PFSK-1 (cell line): ENCODE measurements at regions not wholly inside any gene's neighbourhood (a gene's known extent, or its start where the extent isn't known, plus 50 kb on each side); places are given as distances from the start of the nearest gene placed in this dataset.

Experiments
- POLR2AphosphoS5 ChIP-seq: IDR thresholded peaks from 2 replicates; pipeline ENCODE4 v1.6.1; 2012; ENCODE audit warnings: low read depth, mild to moderate bottlenecking, control low read depth, low read length, moderate library complexity
- TAF1 ChIP-seq: IDR thresholded peaks from 2 replicates; pipeline ENCODE4 v1.6.1; 2012; ENCODE audit warnings: low read length, control low read depth, borderline replicate concordance; ENCODE audit not compliant: insufficient read depth
- TF ChIP-seq, protein P1 (sequence below), 2 experiments: IDR thresholded peaks; 2 replicates each; pipeline versions ENCODE4 v1.6.1 to v1.8.0; 2011 to 2012; ENCODE audit warnings: low read depth in 2 of 2, low read length in 2 of 2, control low read depth in 1 of 2, inconsistent platforms in 1 of 2, mild to moderate bottlenecking in 1 of 2, moderate library complexity in 1 of 2; ENCODE audit not compliant: insufficient read depth in 1 of 2

DNA sequence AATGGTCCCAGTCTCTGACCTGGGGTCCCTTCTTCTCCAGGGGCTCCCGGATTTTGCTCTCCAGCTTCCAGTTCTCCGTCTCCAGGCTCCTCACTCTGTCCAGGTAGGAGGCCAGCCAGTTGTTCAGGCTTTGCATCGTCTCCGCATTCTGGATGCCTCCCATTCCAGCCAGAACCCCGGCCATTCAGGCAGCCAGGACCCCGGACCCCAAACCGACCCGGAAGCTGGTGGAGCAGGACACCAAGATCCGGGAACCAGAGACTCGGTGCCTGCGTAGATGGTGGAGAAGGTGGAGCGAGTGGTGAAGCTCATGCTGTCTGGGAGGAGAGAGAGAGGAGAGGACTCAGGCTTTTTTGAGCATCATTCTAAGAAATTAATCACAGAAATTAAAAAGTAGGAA is 572.4 kb upstream of the NCAM2 start:
- TF ChIP-seq POLR2AphosphoS5 (no peak), TAF1 (no peak)
- TF ChIP-seq, protein P1, sequence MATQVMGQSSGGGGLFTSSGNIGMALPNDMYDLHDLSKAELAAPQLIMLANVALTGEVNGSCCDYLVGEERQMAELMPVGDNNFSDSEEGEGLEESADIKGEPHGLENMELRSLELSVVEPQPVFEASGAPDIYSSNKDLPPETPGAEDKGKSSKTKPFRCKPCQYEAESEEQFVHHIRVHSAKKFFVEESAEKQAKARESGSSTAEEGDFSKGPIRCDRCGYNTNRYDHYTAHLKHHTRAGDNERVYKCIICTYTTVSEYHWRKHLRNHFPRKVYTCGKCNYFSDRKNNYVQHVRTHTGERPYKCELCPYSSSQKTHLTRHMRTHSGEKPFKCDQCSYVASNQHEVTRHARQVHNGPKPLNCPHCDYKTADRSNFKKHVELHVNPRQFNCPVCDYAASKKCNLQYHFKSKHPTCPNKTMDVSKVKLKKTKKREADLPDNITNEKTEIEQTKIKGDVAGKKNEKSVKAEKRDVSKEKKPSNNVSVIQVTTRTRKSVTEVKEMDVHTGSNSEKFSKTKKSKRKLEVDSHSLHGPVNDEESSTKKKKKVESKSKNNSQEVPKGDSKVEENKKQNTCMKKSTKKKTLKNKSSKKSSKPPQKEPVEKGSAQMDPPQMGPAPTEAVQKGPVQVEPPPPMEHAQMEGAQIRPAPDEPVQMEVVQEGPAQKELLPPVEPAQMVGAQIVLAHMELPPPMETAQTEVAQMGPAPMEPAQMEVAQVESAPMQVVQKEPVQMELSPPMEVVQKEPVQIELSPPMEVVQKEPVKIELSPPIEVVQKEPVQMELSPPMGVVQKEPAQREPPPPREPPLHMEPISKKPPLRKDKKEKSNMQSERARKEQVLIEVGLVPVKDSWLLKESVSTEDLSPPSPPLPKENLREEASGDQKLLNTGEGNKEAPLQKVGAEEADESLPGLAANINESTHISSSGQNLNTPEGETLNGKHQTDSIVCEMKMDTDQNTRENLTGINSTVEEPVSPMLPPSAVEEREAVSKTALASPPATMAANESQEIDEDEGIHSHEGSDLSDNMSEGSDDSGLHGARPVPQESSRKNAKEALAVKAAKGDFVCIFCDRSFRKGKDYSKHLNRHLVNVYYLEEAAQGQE (IDR thresholded peaks at IDR 0.05; ENCODE audit: insufficient read depth in 1 of 2, low read depth in 2 of 2, low read length in 2 of 2), result no peak
